ENCODE measurements at regions not wholly inside any gene's neighbourhood (a gene's known extent, or its start where the extent isn't known, plus 50 kb on each side); places are given as distances from the start of the nearest gene placed in this dataset.
"Not testable (repeated sequence)": the region's sequence is repeated elsewhere in the genome, so short reads cannot be mapped to it uniquely, and the experiment has no call there.

DNA sequence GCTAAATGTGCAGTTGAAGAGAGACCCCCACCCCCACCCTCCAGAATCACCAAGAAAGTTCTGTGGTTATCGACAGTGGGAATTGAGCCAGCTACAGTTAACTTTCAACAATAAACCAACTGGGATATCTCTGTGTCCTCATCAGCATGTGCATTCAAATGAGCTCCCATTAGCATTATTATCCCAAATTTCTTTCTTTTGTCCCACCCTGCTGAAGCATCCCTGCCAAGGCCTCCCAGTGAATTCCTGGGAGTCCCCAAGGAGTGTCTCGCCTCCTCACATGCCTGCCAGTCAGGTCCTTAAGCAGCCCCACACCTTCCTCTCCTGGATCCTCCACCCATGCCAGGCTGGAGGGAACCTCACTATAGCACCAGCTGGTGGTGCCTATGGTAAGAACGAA is 422.1 kb upstream of the HNRNPA3 start:
- 76 to 98% methylated on average over 3 of the region's 3 CpGs for WGBS, 2 donors

DNA sequence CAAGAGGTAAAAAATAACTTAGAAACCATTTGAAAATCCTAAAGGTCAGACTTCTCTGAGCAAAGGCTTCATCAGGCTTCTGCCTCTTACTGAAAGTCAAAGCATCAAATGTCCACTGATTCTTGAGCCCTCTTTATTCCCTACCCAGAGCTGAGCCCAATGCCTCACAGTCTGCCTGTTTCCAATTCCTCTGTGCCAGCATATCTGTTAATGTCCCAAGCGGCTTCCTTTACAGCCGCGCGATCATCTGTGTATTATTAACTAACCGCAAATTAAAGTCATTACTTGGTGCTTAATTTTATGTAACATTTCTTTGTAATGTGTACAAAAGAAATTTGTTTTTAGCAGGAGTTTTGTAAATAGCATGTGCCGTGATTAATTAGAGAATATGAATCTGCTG is 418.8 kb upstream of the HNRNPA3 start:
- 51 to 55% methylated on average over 6 of the region's 6 CpGs for WGBS, 2 donors
- Histone ChIP-seq H3K27ac (no peak overlapping the region), H3K4me1 (no peaks in the 10 kb centered on the region), H3K27me3 (no peaks in the 10 kb centered on the region), H3K4me3 (no peak overlapping the region), H3K36me3 (no peaks in the 10 kb centered on the region), H3K9me3 (no peaks in the 10 kb centered on the region)
- TF ChIP-seq, protein P1, sequence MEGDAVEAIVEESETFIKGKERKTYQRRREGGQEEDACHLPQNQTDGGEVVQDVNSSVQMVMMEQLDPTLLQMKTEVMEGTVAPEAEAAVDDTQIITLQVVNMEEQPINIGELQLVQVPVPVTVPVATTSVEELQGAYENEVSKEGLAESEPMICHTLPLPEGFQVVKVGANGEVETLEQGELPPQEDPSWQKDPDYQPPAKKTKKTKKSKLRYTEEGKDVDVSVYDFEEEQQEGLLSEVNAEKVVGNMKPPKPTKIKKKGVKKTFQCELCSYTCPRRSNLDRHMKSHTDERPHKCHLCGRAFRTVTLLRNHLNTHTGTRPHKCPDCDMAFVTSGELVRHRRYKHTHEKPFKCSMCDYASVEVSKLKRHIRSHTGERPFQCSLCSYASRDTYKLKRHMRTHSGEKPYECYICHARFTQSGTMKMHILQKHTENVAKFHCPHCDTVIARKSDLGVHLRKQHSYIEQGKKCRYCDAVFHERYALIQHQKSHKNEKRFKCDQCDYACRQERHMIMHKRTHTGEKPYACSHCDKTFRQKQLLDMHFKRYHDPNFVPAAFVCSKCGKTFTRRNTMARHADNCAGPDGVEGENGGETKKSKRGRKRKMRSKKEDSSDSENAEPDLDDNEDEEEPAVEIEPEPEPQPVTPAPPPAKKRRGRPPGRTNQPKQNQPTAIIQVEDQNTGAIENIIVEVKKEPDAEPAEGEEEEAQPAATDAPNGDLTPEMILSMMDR (IDR thresholded peaks at IDR 0.05): no peak
- TF ChIP-seq POLR2A (IDR thresholded peaks at IDR 0.05) (no peak), EP300 (IDR thresholded peaks at IDR 0.05) (no peak)
- no peak for DNase-seq (ENCODE audit: low spot score in 2 of 2)

More for the DNA sequence above, 422.1 kb upstream of the HNRNPA3 start:
- H3K27ac ChIP-seq: no peak overlapping the region
- DNase-seq (ENCODE audit: low spot score in 2 of 2): no peak
- H3K9me3 ChIP-seq: no peaks in the 10 kb centered on the region
- no peak overlapping the region for H3K4me3 ChIP-seq
- H3K36me3 ChIP-seq: no peaks in the 10 kb centered on the region
- no peaks in the 10 kb centered on the region for H3K4me1 ChIP-seq
- no peaks in the 10 kb centered on the region for H3K27me3 ChIP-seq
- TF ChIP-seq, protein P1 (IDR thresholded peaks at IDR 0.05): no peak

DNA sequence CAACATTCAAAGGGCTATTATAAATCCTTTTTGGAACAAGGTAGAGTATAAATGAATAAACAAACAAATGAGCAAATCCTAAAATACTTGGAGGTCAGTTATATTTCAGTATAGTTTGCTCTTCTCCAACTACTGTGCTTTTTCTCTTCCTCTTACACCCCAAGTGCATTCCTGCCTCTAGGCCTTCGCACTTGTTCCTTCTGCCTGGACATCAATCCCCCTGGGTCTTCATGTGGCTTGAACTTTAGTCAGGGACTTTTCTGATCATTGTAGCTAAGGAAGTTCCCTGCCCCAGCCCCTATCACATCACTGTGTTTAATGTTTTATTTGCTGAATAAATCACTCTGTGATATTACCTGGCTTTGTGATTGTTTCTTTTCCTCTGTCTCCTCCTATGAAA is 418.2 kb upstream of the HNRNPA3 start:
- Histone ChIP-seq H3K27ac (no peak overlapping the region), H3K9me3 (no peaks in the 10 kb centered on the region), H3K4me1 (no peaks in the 10 kb centered on the region), H3K36me3 (no peaks in the 10 kb centered on the region), H3K27me3 (no peaks in the 10 kb centered on the region), H3K4me3 (no peak overlapping the region)
- TF ChIP-seq POLR2A (IDR thresholded peaks at IDR 0.05) (no peak), EP300 (IDR thresholded peaks at IDR 0.05) (no peak)
- TF ChIP-seq, protein P1 (IDR thresholded peaks at IDR 0.05): no peak
- DNase-seq (ENCODE audit: low spot score in 2 of 2): no peak
- WGBS, 2 donors: 80 to 88% methylated on average over 1 of the region's 1 CpG

DNA sequence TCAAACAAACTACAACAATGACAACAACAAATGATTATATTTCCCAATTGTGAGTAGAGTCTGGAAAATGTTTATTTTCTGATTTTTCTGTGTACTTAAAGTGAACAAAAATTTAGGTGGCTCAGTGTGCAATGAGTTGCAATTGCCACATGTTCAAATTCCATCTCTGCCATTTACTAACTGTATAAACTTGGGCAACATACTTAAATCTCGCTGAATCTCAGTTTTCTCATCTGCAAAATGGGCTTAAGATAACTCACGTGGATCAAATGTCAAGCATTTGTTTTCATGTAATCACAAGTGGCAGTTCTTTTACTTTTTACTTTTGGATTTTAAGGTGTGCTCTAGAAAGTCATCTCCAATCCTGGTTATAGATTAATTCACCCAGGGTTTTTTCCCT is 416.8 kb upstream of the HNRNPA3 start:
- no peaks in the 10 kb centered on the region for H3K27me3 ChIP-seq
- no peak overlapping the region for H3K27ac ChIP-seq
- H3K4me1 ChIP-seq: no peaks in the 10 kb centered on the region
- 86 to 92% methylated on average over 2 of the region's 2 CpGs for WGBS, 2 donors
- H3K9me3 ChIP-seq: no peaks in the 10 kb centered on the region
- TF ChIP-seq, protein P1 (IDR thresholded peaks at IDR 0.05): no peak
- no peak for TF ChIP-seq POLR2A (IDR thresholded peaks at IDR 0.05)
- TF ChIP-seq EP300 (IDR thresholded peaks at IDR 0.05): no peak
- DNase-seq (ENCODE audit: low spot score in 2 of 2): no peak
- H3K4me3 ChIP-seq: no peak overlapping the region
- H3K36me3 ChIP-seq: no peaks in the 10 kb centered on the region

DNA sequence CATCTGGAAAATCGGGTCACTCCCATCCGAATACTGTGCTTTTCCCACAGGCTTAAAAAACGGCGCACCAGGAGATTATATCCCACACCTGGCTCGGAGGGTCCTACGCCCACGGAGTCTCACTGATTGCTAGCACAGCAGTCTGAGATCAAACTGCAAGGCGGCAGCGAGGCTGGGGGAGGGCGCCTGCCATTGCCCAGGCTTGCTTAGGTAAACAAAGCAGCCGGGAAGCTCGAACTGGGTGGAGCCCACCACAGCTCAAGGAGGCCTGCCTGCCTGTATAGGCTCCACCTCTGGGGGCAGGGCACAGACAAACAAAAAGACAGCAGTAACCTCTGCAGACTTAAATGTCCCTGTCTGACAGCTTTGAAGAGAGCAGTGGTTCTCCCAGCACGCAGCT is 415.9 kb upstream of the HNRNPA3 start:
- not testable (repeated sequence) for H3K36me3 ChIP-seq; H3K27ac ChIP-seq; H3K4me3 ChIP-seq; DNase-seq (ENCODE audit: low spot score in 2 of 2); H3K4me1 ChIP-seq; H3K9me3 ChIP-seq; H3K27me3 ChIP-seq
- WGBS, 2 donors: 89 to 96% methylated on average over 8 to 12 of the region's 13 CpGs

DNA sequence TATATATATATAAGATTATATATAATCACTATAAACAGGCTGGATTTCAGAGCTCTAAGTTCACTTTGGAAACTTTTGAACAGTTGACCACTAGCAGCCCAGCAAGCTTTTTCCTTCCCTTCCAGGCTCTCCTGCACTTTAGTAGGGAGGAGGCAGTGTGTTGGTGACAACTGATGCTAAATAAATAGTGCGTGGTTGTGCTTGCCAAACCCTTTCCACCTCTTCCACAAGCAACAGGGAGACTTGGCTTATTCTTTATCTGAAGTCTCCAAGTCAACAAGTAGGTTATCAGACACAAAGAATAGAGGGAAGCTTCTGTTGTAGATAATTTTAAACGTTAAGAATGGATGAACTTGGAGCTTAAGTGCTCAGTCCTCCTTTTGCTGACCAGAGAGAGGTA is 408.2 kb upstream of the HNRNPA3 start:
- DNase-seq (ENCODE audit: low spot score in 2 of 2): no peak
- WGBS, 2 donors: 56 to 63% methylated on average over 2 of the region's 2 CpGs
- no peaks in the 10 kb centered on the region for H3K9me3 ChIP-seq
- H3K4me1 ChIP-seq: no peaks in the 10 kb centered on the region
- TF ChIP-seq EP300 (IDR thresholded peaks at IDR 0.05) (no peak), POLR2A (IDR thresholded peaks at IDR 0.05) (no peak)
- TF ChIP-seq, protein P1 (IDR thresholded peaks at IDR 0.05): no peak
- no peak overlapping the region for H3K4me3 ChIP-seq
- H3K27me3 ChIP-seq: no peaks in the 10 kb centered on the region
- H3K27ac ChIP-seq: no peak overlapping the region
- no peaks in the 10 kb centered on the region for H3K36me3 ChIP-seq
